Ishikawa (cell line): ENCODE measurements at regions not wholly inside any gene's neighbourhood (a gene's known extent, or its start where the extent isn't known, plus 50 kb on each side); places are given as distances from the start of the nearest gene placed in this dataset.

ENCODE experiments used
- CEBPB ChIP-seq: IDR thresholded peaks from 2 replicates; pipeline ENCODE4 v1.6.1; 2012
- CREB1 ChIP-seq: IDR thresholded peaks from 2 replicates; pipeline ENCODE4 v1.6.1; 2012; ENCODE audit warnings: low read depth
- EGR1 ChIP-seq: IDR thresholded peaks from 2 replicates; pipeline ENCODE4 v1.6.1; 2012
- EP300 ChIP-seq: IDR thresholded peaks from 2 replicates; pipeline ENCODE4 v1.6.1; 2012; ENCODE audit warnings: borderline replicate concordance
- FOXM1 ChIP-seq: IDR thresholded peaks from 2 replicates; pipeline ENCODE4 v1.6.1; 2012; ENCODE audit warnings: low read depth, borderline replicate concordance
- MAX ChIP-seq: IDR thresholded peaks from 2 replicates; pipeline ENCODE4 v1.6.1; 2012
- NFIC ChIP-seq: IDR thresholded peaks from 2 replicates; pipeline ENCODE4 v1.6.1; 2012
- RAD21 ChIP-seq: IDR thresholded peaks from 2 replicates; pipeline ENCODE4 v1.6.1; 2012; ENCODE audit warnings: low read depth
- REST ChIP-seq: IDR thresholded peaks from 2 replicates; pipeline ENCODE4 v1.6.1; 2012; ENCODE audit warnings: low read depth, mild to moderate bottlenecking
- TAF1 ChIP-seq: IDR thresholded peaks from 2 replicates; pipeline ENCODE4 v1.6.1; 2012; ENCODE audit warnings: low read depth, mild to moderate bottlenecking
- TCF12 ChIP-seq: IDR thresholded peaks from 2 replicates; pipeline ENCODE4 v1.6.1; 2012; ENCODE audit warnings: low read depth
- TEAD4 ChIP-seq: IDR thresholded peaks from 2 replicates; pipeline ENCODE4 v1.6.1; 2012
- USF1 ChIP-seq: IDR thresholded peaks from 2 replicates; pipeline ENCODE4 v1.6.1; 2012
- YY1 ChIP-seq: IDR thresholded peaks from 2 replicates; pipeline ENCODE4 v1.6.1; 2012; ENCODE audit warnings: low read depth
- ZBTB7A ChIP-seq: IDR thresholded peaks from 2 replicates; pipeline ENCODE4 v1.6.1; 2012; ENCODE audit warnings: low read depth

- TF ChIP-seq YY1 (no peak), RAD21 (no peak), FOXM1 (no peak), ZBTB7A (no peak), TCF12 (no peak), NFIC (no peak), CEBPB (no peak), TEAD4 (no peak), EP300 (no peak), EGR1 (no peak), CREB1 (no peak), MAX (no peak), REST (no peak), USF1 (no peak), TAF1 (no peak)
Observed at GRCh38 chr11:69903211-69903610, 84.0 kb upstream of the FGF3 start.

GRCh38 chr11:69904161-69904973 is 85.2 kb upstream of the FGF3 start:
- TF ChIP-seq FOXM1 = no peak
- no peak for TF ChIP-seq CEBPB
- no peak for TF ChIP-seq CREB1
- TF ChIP-seq RAD21 = no peak
- TF ChIP-seq MAX = no peak
- no peak for TF ChIP-seq NFIC

GRCh38 chr11:69904974-69905535 is 85.8 kb upstream of the FGF3 start:
- TF ChIP-seq TEAD4 = no peak

GRCh38 chr11:69905611-69906452 is 86.6 kb upstream of the FGF3 start:
- no peak for TF ChIP-seq REST
- no peak for TF ChIP-seq TCF12
- no peak for TF ChIP-seq CEBPB
- no peak for TF ChIP-seq USF1
- TF ChIP-seq EGR1 = no peak
- TF ChIP-seq TAF1 = no peak
- no peak for TF ChIP-seq MAX
- no peak for TF ChIP-seq EP300
- no peak for TF ChIP-seq ZBTB7A

- no peak for TF ChIP-seq TCF12
- no peak for TF ChIP-seq MAX
- no peak for TF ChIP-seq TAF1
- no peak for TF ChIP-seq REST
Observed at GRCh38 chr11:69906453-69906907, 87.3 kb upstream of the FGF3 start.
